ENCODE measurements at regions not wholly inside any gene's neighbourhood (a gene's known extent, or its start where the extent isn't known, plus 50 kb on each side); places are given as distances from the start of the nearest gene placed in this dataset.
A peak's percentile ranks its signal among the peaks of the same experiment; 100 is the strongest.
"Not testable (repeated sequence)": the region's sequence is repeated elsewhere in the genome, so short reads cannot be mapped to it uniquely, and the experiment has no call there.

- no peaks in the 10 kb centered on the region for H3K4me1 Mint-ChIP-seq
- H3K36me3 Mint-ChIP-seq (ENCODE audit: low read depth): no peaks in the 10 kb centered on the region
- no peak overlapping the region for H3K27ac Mint-ChIP-seq
- ChIA-PET CTCF (no interaction called here), POLR2A (no interaction called here)
- no peak overlapping the region for H3K4me3 Mint-ChIP-seq
- no peaks in the 10 kb centered on the region for H3K9me3 Mint-ChIP-seq (ENCODE audit: low read depth)
- intact Hi-C loops (cut with DNase I, micrococcal nuclease): no loop called here
- DNase-seq (no peak), ATAC-seq (no peak)
- peaks cover 7% of the 10 kb centered on the region for H3K27me3 Mint-ChIP-seq
These were observed 115.7 kb upstream of the PRMT8 start for GRCh38 chr12:3375326-3375725.

DNA sequence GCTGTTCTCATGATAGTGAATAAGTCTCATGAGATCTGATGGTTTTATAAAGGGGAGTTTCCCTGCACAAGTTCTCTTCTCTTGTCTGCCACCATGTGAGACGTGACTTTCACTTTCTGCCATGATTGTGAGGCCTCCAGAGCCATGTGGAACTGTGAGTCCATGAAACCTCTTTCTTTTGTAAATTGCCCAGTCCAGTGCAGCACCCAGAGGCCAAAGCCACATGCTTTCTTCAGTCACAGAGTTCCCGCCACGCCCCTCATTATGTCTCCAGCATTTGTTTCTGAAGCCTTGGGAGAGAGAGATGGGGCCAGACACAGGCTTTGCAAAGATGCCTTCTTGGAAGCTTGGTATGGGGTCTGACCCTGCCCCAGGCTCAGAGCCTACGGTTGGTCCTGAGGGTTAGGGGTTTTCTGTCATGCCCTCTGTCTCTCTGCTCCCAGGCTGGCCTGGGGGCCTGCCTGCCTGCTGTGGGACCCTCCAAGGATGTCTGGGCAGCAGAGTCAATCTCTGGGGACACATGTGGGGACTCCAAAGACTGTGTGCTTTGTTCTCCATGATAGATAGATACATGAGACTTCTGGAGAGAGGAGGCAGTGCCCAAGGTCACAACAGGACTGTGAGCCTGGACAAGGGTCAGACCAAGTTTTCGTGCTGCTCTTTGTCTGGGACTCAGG is 114.1 kb upstream of the PRMT8 start:
- Mint-ChIP-seq H3K27me3 (peaks cover 10% of the 10 kb centered on the region), H3K27ac (no peak overlapping the region), H3K36me3 (ENCODE audit: low read depth) (no peaks in the 10 kb centered on the region), H3K4me1 (no peaks in the 10 kb centered on the region), H3K9me3 (ENCODE audit: low read depth) (no peaks in the 10 kb centered on the region), H3K4me3 (no peak overlapping the region)
- intact Hi-C loops (cut with DNase I, micrococcal nuclease): no loop called here
- DNase-seq: no peak
- CTCF ChIA-PET: interaction anchor here (0.9 kb wide), 1 partner anchor 76 kb away, joined by 3 read pairs; no protein-coding TSS in a partner anchor
- POLR2A ChIA-PET: no interaction called here
- no peak for ATAC-seq

- H3K4me1 Mint-ChIP-seq: no peaks in the 10 kb centered on the region
- H3K27ac Mint-ChIP-seq: no peak overlapping the region
- no peaks in the 10 kb centered on the region for H3K9me3 Mint-ChIP-seq (ENCODE audit: low read depth)
- no peak for DNase-seq
- CTCF ChIA-PET: no interaction called here
- H3K4me3 Mint-ChIP-seq: no peak overlapping the region
- intact Hi-C loops (cut with DNase I, micrococcal nuclease): no loop called here
- H3K27me3 Mint-ChIP-seq: peaks cover 11% of the 10 kb centered on the region
- no peaks in the 10 kb centered on the region for H3K36me3 Mint-ChIP-seq (ENCODE audit: low read depth)
- POLR2A ChIA-PET: no interaction called here
- no peak for ATAC-seq
These were observed 112.3 kb upstream of the PRMT8 start for GRCh38 chr12:3378655-3379054.

DNA sequence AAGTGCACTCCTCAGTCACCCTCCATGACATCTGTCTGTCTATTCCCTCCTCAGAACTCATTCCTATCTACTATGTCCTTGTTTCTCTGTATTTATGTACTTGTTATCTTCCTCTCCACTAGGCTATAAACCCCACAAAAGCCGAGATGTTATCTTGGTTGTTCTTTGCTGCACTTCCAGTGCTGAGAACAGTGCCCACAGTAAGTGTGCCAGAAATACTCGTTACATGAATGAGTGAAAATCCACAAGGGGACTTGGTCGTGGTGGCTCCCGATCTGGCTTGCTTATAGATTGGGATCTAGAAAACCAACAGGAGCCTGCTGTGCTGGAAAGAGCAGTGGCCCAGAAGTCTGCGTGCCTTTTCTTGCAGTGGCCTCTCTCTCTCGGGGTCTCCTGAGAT is 111.9 kb upstream of the PRMT8 start:
- no peak overlapping the region for H3K27ac Mint-ChIP-seq
- H3K9me3 Mint-ChIP-seq (ENCODE audit: low read depth): no peaks in the 10 kb centered on the region
- no peaks in the 10 kb centered on the region for H3K36me3 Mint-ChIP-seq (ENCODE audit: low read depth)
- ATAC-seq: no peak
- DNase-seq: no peak
- no peak overlapping the region for H3K4me3 Mint-ChIP-seq
- CTCF ChIA-PET: no interaction called here
- POLR2A ChIA-PET: no interaction called here
- intact Hi-C loops (cut with DNase I, micrococcal nuclease): no loop called here
- peaks cover 14% of the 10 kb centered on the region for H3K27me3 Mint-ChIP-seq
- no peaks in the 10 kb centered on the region for H3K4me1 Mint-ChIP-seq

- H3K36me3 Mint-ChIP-seq (ENCODE audit: low read depth): no peaks in the 10 kb centered on the region
- H3K27ac Mint-ChIP-seq: no peak overlapping the region
- peaks cover 14% of the 10 kb centered on the region for H3K27me3 Mint-ChIP-seq
- ChIA-PET CTCF (interaction anchor here (0.7 kb wide), 1 partner anchor 80 kb away, joined by 3 read pairs; no protein-coding TSS in a partner anchor), POLR2A (no interaction called here)
- H3K9me3 Mint-ChIP-seq (ENCODE audit: low read depth): no peaks in the 10 kb centered on the region
- H3K4me3 Mint-ChIP-seq: no peak overlapping the region
- ATAC-seq: no peak
- H3K4me1 Mint-ChIP-seq: no peaks in the 10 kb centered on the region
- DNase-seq: no peak
- intact Hi-C loops (cut with DNase I, micrococcal nuclease): no loop called here
These were observed 110.6 kb upstream of the PRMT8 start for GRCh38 chr12:3380200-3381043.

DNA sequence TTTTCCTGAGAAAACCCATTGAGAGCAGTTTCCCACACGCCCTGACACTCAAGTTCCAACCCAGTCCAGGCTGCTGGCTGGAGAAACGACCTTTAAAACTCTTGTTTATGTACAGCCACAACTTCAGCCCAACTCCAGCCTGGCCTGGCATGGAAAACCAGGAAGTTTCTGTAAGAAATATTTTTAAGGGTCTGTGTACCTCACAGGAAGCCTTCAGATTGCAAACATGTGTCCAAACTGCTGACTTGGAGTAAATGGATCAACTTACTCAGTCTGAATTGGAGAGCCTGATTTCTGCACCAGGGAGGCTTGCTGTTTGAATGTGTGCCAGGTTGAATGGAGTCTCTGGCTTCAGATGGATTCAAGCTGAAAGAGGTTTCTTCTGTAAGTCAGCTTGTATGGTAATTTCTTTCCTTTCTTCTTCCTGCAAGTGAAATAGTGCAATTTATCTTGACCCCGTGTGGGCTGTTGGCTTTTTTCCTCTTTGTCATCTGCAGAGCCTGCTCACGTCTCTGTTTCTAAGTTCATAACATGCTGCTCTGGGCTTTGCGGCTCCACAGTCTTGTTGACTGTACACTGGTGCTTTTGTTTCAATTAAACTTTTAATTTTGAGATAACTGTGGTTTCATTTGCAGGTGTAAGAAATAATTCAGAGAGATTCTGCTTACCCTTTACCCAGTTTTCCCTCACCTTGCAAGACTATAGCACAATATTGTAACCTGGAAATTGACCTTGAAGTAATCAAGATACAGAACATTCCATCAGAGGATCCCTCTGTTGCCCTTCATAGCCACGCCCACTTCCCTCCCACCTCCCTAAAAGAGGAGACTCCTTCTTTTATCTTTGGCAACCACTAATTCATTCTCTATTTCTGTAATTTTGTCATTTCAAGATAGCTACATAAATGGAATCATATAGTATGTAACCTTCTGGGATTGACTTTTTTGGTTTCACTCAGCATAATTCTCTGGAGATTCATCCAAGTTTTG is 109.7 kb upstream of the PRMT8 start:
- Mint-ChIP-seq H3K27me3 (peaks cover 20% of the 10 kb centered on the region), H3K4me3 (no peak overlapping the region), H3K4me1 (no peaks in the 10 kb centered on the region), H3K9me3 (ENCODE audit: low read depth) (no peaks in the 10 kb centered on the region), H3K27ac (no peak overlapping the region), H3K36me3 (ENCODE audit: low read depth) (no peaks in the 10 kb centered on the region)
- intact Hi-C loops (cut with DNase I, micrococcal nuclease): no loop called here
- CTCF ChIA-PET: no interaction called here
- POLR2A ChIA-PET: no interaction called here
- DNase-seq (no peak), ATAC-seq (no peak)

GRCh38 chr12:3389986-3390385 is 101.0 kb upstream of the PRMT8 start:
- intact Hi-C loops (cut with DNase I, micrococcal nuclease): no loop called here
- H3K27me3 Mint-ChIP-seq: peaks cover 15% of the 10 kb centered on the region
- CTCF ChIA-PET: no interaction called here
- POLR2A ChIA-PET: no interaction called here
- DNase-seq: no peak
- H3K27ac Mint-ChIP-seq: no peak overlapping the region
- no peak for ATAC-seq
- H3K4me3 Mint-ChIP-seq: no peak overlapping the region
- H3K36me3 Mint-ChIP-seq (ENCODE audit: low read depth): no peaks in the 10 kb centered on the region
- no peaks in the 10 kb centered on the region for H3K4me1 Mint-ChIP-seq
- no peaks in the 10 kb centered on the region for H3K9me3 Mint-ChIP-seq (ENCODE audit: low read depth)

GRCh38 chr12:3397596-3397995 is 93.4 kb upstream of the PRMT8 start:
- H3K27me3 Mint-ChIP-seq: peaks cover 21% of the 10 kb centered on the region
- H3K4me1 Mint-ChIP-seq; H3K27ac Mint-ChIP-seq; H3K4me3 Mint-ChIP-seq; H3K9me3 Mint-ChIP-seq (ENCODE audit: low read depth); intact Hi-C loops (cut with DNase I, micrococcal nuclease); DNase-seq; POLR2A ChIA-PET; H3K36me3 Mint-ChIP-seq (ENCODE audit: low read depth); CTCF ChIA-PET; ATAC-seq: not testable (repeated sequence)

GRCh38 chr12:3398196-3398789 is 92.7 kb upstream of the PRMT8 start:
- Mint-ChIP-seq H3K4me3 (no peak overlapping the region), H3K36me3 (ENCODE audit: low read depth) (no peaks in the 10 kb centered on the region), H3K9me3 (ENCODE audit: low read depth) (no peaks in the 10 kb centered on the region), H3K27me3 (peaks cover 21% of the 10 kb centered on the region), H3K27ac (no peak overlapping the region), H3K4me1 (no peaks in the 10 kb centered on the region)
- CTCF ChIA-PET: no interaction called here
- POLR2A ChIA-PET: no interaction called here
- ATAC-seq: peak; percentile 61
- intact Hi-C loops (cut with DNase I, micrococcal nuclease): no loop called here
- DNase-seq: no peak

GRCh38 chr12:3405821-3406220 is 85.2 kb upstream of the PRMT8 start:
- ChIA-PET CTCF (no interaction called here), POLR2A (no interaction called here)
- Mint-ChIP-seq H3K4me1 (no peaks in the 10 kb centered on the region), H3K36me3 (ENCODE audit: low read depth) (no peaks in the 10 kb centered on the region), H3K4me3 (no peak overlapping the region), H3K27ac (no peak overlapping the region), H3K9me3 (ENCODE audit: low read depth) (peaks cover 33% of the 10 kb centered on the region), H3K27me3 (no peaks in the 10 kb centered on the region)
- DNase-seq (no peak), ATAC-seq (no peak)
- intact Hi-C loops (cut with DNase I, micrococcal nuclease): no loop called here

DNA sequence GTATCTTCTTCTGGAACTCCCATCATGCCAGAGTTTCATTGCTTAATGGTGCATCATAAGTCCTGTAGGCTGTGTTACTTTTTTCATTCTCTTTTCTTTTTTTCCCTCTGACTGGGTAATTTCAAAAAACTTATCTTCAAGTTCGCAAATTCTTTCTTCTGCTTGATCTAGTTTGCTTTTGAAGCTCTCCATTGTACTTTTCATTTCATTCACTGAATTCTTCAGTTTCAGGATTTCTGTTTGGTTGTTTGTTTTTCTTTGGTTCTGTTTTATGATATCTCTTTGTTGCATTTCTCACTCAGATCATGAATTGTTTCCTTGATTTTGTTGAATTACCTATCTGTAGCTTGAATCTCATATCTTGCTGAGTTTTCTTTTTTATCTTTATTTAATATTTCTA is 83.3 kb upstream of the PRMT8 start:
- CTCF ChIA-PET: interaction anchor here (0.7 to 1.2 kb wide), 3 partner anchors 9 to 89 kb away, joined by 3 read pairs; no protein-coding TSS in a partner anchor
- H3K27me3 Mint-ChIP-seq: no peaks in the 10 kb centered on the region
- H3K27ac Mint-ChIP-seq: no peak overlapping the region
- no peak for ATAC-seq
- no peaks in the 10 kb centered on the region for H3K4me1 Mint-ChIP-seq
- no peak for DNase-seq
- intact Hi-C loops (cut with DNase I, micrococcal nuclease): no loop called here
- no peak overlapping the region for H3K4me3 Mint-ChIP-seq
- H3K9me3 Mint-ChIP-seq (ENCODE audit: low read depth): peaks cover 33% of the 10 kb centered on the region
- POLR2A ChIA-PET: no interaction called here
- no peaks in the 10 kb centered on the region for H3K36me3 Mint-ChIP-seq (ENCODE audit: low read depth)
